ENCODE measurements at regions not wholly inside any gene's neighbourhood (a gene's known extent, or its start where the extent isn't known, plus 50 kb on each side); places are given as distances from the start of the nearest gene placed in this dataset.

- ChIA-PET POLR2A (no interaction called here), CTCF (no interaction called here)
- no peak for TF ChIP-seq CTCF (IDR thresholded peaks at IDR 0.05; ENCODE audit: insufficient read depth, low read depth, low read length)
- Histone ChIP-seq H3K4me3 (ENCODE audit: low read depth, low read length) (no peak overlapping the region), H3K27me3 (ENCODE audit: control insufficient read depth, insufficient read depth, low read length) (peaks cover 3% of the 10 kb centered on the region; the same call in 1 of the 2 replicates), H3K36me3 (ENCODE audit: control insufficient read depth, insufficient read depth, low read length) (no peaks in the 10 kb centered on the region)
- no peak for DNase-seq (ENCODE audit: low read depth)
These were observed 94.0 kb upstream of the WNT4 start for GRCh38 chr1:22236900-22237299.

GRCh38 chr1:22237433-22238093 lies 94.7 kb upstream of the WNT4 start:
- POLR2A ChIA-PET, result no interaction called here

GRCh38 chr1:22238356-22239224 lies 95.7 kb upstream of the WNT4 start:
- DNase-seq (ENCODE audit: low read depth), result no peak
- H3K4me3 ChIP-seq (ENCODE audit: low read depth, low read length), result no peak overlapping the region
- peaks cover 8% of the 10 kb centered on the region for H3K27me3 ChIP-seq (ENCODE audit: control insufficient read depth, insufficient read depth, low read length)
- H3K36me3 ChIP-seq (ENCODE audit: control insufficient read depth, insufficient read depth, low read length), result no peaks in the 10 kb centered on the region
- no peak for TF ChIP-seq CTCF (IDR thresholded peaks at IDR 0.05; ENCODE audit: insufficient read depth, low read depth, low read length)
- POLR2A ChIA-PET, result no interaction called here
- CTCF ChIA-PET, result no interaction called here

More at GRCh38 chr1:22237433-22238093, 94.7 kb upstream of the WNT4 start:
- no peaks in the 10 kb centered on the region for H3K36me3 ChIP-seq (ENCODE audit: control insufficient read depth, insufficient read depth, low read length)
- peaks cover 5% of the 10 kb centered on the region for H3K27me3 ChIP-seq (ENCODE audit: control insufficient read depth, insufficient read depth, low read length)
- TF ChIP-seq CTCF (IDR thresholded peaks at IDR 0.05; ENCODE audit: insufficient read depth, low read depth, low read length), result no peak
- H3K4me3 ChIP-seq (ENCODE audit: low read depth, low read length), result no peak overlapping the region
- DNase-seq (ENCODE audit: low read depth), result no peak
- CTCF ChIA-PET, result no interaction called here

- TF ChIP-seq CTCF (IDR thresholded peaks at IDR 0.05; ENCODE audit: insufficient read depth, low read depth, low read length), result no peak
- DNase-seq (ENCODE audit: low read depth), result no peak
- peaks cover 8% of the 10 kb centered on the region for H3K27me3 ChIP-seq (ENCODE audit: control insufficient read depth, insufficient read depth, low read length)
- H3K4me3 ChIP-seq (ENCODE audit: low read depth, low read length), result no peak overlapping the region
- ChIA-PET POLR2A (no interaction called here), CTCF (no interaction called here)
- no peaks in the 10 kb centered on the region for H3K36me3 ChIP-seq (ENCODE audit: control insufficient read depth, insufficient read depth, low read length)
These were observed 96.5 kb upstream of the WNT4 start for GRCh38 chr1:22239378-22239777.

- ChIA-PET CTCF (interaction anchor here (1.5 kb wide), 1 partner anchor 35 kb away, joined by 3 read pairs; no protein-coding TSS in a partner anchor), POLR2A (no interaction called here)
- H3K4me3 ChIP-seq (ENCODE audit: low read depth, low read length), result no peak overlapping the region
- peaks cover 13% of the 10 kb centered on the region for H3K27me3 ChIP-seq (ENCODE audit: control insufficient read depth, insufficient read depth, low read length)
- DNase-seq (ENCODE audit: low read depth), result no peak
- no peaks in the 10 kb centered on the region for H3K36me3 ChIP-seq (ENCODE audit: control insufficient read depth, insufficient read depth, low read length)
- TF ChIP-seq CTCF (IDR thresholded peaks at IDR 0.05; ENCODE audit: insufficient read depth, low read depth, low read length), result no peak
These were observed 98.4 kb upstream of the WNT4 start for GRCh38 chr1:22241250-22241649.

Measured in BJ (cell line).